ENCODE measurements at regions not wholly inside any gene's neighbourhood (a gene's known extent, or its start where the extent isn't known, plus 50 kb on each side); places are given as distances from the start of the nearest gene placed in this dataset.

DNA sequence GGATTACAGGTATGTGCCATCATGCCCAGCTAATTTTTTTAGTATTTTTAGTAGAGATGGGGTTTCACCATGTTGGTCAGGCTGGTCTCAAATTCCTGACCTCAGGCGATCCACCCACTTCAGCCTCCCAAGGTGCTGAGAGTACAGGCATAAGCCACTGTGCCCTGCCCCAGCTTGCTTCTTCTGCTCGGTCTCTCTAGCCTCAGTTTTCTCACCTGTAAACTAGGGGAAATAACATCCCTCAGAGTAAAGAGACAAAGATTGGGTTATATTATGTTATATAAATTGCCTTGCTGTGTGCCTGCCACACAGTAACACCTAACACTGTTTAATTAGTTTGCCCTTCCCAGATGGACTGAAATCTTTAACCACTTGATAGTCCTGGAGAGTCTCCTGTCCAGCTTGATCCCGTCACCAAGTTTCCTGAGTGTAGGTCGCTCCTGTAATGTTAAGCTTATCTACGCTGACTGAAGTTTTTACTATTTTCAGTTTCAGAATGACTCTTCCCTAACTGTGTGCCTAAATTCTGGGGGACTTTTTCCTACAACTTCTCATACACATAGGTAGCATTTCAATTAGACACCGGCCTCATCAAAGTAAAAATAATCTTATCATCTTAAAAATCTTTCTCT lies 412.7 kb upstream of the TENM3 start:
- TF ChIP-seq, protein P1, sequence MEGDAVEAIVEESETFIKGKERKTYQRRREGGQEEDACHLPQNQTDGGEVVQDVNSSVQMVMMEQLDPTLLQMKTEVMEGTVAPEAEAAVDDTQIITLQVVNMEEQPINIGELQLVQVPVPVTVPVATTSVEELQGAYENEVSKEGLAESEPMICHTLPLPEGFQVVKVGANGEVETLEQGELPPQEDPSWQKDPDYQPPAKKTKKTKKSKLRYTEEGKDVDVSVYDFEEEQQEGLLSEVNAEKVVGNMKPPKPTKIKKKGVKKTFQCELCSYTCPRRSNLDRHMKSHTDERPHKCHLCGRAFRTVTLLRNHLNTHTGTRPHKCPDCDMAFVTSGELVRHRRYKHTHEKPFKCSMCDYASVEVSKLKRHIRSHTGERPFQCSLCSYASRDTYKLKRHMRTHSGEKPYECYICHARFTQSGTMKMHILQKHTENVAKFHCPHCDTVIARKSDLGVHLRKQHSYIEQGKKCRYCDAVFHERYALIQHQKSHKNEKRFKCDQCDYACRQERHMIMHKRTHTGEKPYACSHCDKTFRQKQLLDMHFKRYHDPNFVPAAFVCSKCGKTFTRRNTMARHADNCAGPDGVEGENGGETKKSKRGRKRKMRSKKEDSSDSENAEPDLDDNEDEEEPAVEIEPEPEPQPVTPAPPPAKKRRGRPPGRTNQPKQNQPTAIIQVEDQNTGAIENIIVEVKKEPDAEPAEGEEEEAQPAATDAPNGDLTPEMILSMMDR (IDR thresholded peaks at IDR 0.05; ENCODE audit: borderline replicate concordance, extremely low read depth, low read length, poor library complexity, severe bottlenecking), result no peak
- TF ChIP-seq EZH2 (IDR thresholded peaks at IDR 0.05; ENCODE audit: borderline replicate concordance, low read depth, low read length, severe bottlenecking), result no peak
